ENCODE measurements at regions not wholly inside any gene's neighbourhood (a gene's known extent, or its start where the extent isn't known, plus 50 kb on each side); places are given as distances from the start of the nearest gene placed in this dataset.

DNA sequence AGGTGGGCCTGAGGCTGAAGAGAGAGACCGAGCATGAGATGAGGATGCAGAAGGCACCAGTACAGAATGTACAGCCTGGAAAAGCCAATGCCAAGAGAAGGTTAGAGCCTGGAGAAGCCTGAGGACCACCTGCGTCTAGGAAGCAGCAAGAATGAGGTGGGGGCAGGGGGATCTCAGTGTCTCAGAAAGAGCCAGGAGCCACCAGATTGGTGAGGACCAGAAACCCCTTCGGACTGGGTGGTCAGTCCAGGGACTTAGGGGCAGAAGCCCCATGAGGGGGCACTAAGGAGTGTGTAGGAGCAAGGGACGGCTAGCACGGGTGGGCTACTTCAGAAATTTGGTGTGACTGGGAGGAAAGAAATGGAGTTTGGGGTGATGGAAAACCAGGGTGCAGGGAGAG, 205.9 kb upstream of the RNF32 start:
- TF ChIP-seq, protein P1, sequence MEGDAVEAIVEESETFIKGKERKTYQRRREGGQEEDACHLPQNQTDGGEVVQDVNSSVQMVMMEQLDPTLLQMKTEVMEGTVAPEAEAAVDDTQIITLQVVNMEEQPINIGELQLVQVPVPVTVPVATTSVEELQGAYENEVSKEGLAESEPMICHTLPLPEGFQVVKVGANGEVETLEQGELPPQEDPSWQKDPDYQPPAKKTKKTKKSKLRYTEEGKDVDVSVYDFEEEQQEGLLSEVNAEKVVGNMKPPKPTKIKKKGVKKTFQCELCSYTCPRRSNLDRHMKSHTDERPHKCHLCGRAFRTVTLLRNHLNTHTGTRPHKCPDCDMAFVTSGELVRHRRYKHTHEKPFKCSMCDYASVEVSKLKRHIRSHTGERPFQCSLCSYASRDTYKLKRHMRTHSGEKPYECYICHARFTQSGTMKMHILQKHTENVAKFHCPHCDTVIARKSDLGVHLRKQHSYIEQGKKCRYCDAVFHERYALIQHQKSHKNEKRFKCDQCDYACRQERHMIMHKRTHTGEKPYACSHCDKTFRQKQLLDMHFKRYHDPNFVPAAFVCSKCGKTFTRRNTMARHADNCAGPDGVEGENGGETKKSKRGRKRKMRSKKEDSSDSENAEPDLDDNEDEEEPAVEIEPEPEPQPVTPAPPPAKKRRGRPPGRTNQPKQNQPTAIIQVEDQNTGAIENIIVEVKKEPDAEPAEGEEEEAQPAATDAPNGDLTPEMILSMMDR (IDR thresholded peaks at IDR 0.05), result no peak
- no peak for TF ChIP-seq EZH2 (IDR thresholded peaks at IDR 0.05; ENCODE audit: borderline replicate concordance, insufficient read depth, low read depth, low read length, poor library complexity, severe bottlenecking)

Measured in B cell (primary cell).